OCI-LY7 (cell line): ENCODE measurements at regions not wholly inside any gene's neighbourhood (a gene's known extent, or its start where the extent isn't known, plus 50 kb on each side); places are given as distances from the start of the nearest gene placed in this dataset.

Source experiments
- CTCF ChIP-seq: fragments of 200-600 bp; sonication (generic); conservative IDR thresholded peaks from 2 replicates; pipeline ENCODE4 v1.5.1; 2014; ENCODE audit warnings: mild to moderate bottlenecking, antibody characterized with exemption, low read length, moderate library complexity, mixed read lengths
- EZH2phosphoT487 ChIP-seq: fragments of 200-600 bp; sonication (generic); IDR thresholded peaks from 2 replicates; pipeline ENCODE4 v1.6.1; 2018; ENCODE audit warnings: low read depth, borderline replicate concordance, mild to moderate bottlenecking, mixed run types, antibody characterized with exemption, low read length, moderate library complexity, mixed read lengths

DNA sequence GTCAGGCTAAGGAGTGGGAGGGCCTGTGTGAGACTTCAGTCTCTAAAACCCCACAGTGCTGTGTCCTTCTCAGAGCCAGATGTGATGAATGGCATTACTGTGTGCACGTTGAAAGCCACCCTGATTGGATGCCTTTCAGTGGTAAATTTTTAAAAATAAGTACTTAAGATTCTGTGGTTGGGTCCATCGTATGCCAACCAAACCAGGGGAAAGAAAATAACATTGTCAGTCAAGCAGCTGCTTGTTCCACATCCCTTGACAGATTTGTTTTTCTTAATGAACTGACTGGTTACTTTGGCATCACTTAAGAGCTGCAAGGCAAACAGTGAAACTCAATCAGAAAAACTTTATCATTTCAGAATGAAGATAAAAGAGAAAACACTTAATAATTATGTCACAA lies 334.0 kb upstream of the NT5E start:
- no peak for TF ChIP-seq CTCF
- TF ChIP-seq EZH2phosphoT487 = no peak
